Activated T-helper 17 cell treated with anti-CD3 and anti-CD28 coated beads, Interleukin-2, amount 50 U/mL, for 72 hours (primary cell): ENCODE measurements at regions not wholly inside any gene's neighbourhood (a gene's known extent, or its start where the extent isn't known, plus 50 kb on each side); places are given as distances from the start of the nearest gene placed in this dataset.

Experiments
- ATAC-seq: fragments of 150-1000 bp; cut with Tn5 transposase; replicated peaks from 2 replicates; pipeline ENCODE4 v1.10.0; 2021; ENCODE audit warnings: mild to moderate bottlenecking, moderate library complexity
- H3K27ac Mint-ChIP-seq: one replicate; pipeline ENCODE4 v1.8.0; 2022; ENCODE audit warnings: mixed read lengths
- H3K27me3 Mint-ChIP-seq: one replicate; pipeline ENCODE4 v1.8.0; 2022; ENCODE audit warnings: mixed read lengths
- H3K36me3 Mint-ChIP-seq: one replicate; pipeline ENCODE4 v1.8.0; 2022; ENCODE audit warnings: low read depth, mild to moderate bottlenecking, mixed read lengths
- H3K4me1 Mint-ChIP-seq: one replicate; pipeline ENCODE4 v1.8.0; 2022; ENCODE audit warnings: mixed read lengths
- H3K4me3 Mint-ChIP-seq: one replicate; pipeline ENCODE4 v1.8.0; 2022; ENCODE audit warnings: mild to moderate bottlenecking, mixed read lengths
- H3K9me3 Mint-ChIP-seq: one replicate; pipeline ENCODE4 v1.8.0; 2022; ENCODE audit warnings: mixed read lengths

DNA sequence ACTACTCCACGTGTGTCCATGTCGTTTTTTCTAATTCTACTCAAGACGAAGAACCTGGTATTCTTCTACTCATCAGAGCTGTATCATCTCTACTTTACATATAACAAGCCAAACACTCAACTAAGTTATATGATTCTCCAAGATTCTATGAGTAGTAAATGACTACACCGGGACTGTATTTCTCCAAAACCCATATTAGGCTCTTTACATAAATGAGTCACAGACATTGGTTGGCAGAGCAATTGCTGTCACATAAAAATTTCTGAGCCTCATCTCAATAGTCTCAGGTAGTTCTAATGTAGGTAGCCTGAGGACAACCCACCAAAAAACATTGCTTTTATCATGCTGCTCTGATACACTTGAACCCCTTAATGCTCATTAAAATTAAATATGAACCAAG, 1092.3 kb upstream of the NXPH2 start:
- Mint-ChIP-seq H3K27me3 (no peaks in the 10 kb centered on the region), H3K4me1 (no peaks in the 10 kb centered on the region), H3K36me3 (no peaks in the 10 kb centered on the region), H3K27ac (no peak overlapping the region), H3K4me3 (no peak overlapping the region), H3K9me3 (peaks cover 18% of the 10 kb centered on the region)
- ATAC-seq = no peak

DNA sequence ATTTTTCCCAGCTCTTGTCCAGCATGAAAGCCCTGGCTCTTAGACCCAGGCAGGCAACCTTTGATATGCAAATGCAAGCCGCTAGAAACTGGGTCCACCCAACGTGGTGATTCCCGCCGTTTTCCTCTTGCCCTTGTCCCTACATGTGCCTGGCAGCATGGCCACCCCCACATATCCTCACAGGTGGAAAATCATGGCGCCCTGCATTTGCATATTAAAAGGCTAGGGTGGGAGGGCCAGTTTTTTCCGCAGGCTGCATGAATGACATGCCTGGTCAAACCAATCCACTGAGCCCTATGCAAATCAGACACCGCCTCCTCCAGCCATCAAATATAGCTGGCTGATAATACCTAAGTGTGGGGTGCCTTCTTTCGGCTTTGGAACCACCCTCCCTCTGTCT, 1091.8 kb upstream of the NXPH2 start:
- Mint-ChIP-seq H3K27ac (no peak overlapping the region), H3K4me1 (no peaks in the 10 kb centered on the region)

DNA sequence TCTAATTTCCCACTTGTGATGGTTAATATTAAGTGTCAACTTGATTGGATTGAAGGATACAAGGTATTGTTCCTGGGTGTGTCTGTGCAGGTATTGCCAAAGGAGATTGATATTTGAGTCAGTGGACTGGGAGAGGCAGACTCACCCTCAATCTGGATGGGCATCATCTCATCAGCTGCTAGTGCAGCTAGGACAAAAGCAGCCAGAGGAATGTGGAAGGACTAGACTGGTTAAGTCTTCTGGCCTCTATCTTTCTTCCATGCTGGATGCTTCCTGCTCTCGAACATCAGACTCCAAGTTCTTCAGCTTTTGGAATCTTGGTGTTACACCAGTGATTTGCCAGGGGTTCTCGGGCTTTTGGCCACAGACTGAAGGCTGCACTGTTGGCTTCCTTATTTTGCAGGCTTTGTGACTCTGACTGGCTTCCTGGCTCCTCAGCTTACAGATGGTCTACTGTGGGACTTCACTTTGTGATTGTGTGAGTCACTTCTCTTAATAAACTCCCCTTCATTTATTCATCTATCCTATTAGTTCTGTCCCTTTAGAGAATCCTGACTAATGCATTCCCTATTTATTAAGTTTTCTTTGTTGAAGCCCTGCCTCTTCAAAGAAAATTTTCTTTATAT, 1087.5 kb upstream of the NXPH2 start:
- Mint-ChIP-seq H3K27me3 (no peaks in the 10 kb centered on the region), H3K36me3 (no peaks in the 10 kb centered on the region), H3K4me3 (no peak overlapping the region), H3K4me1 (no peaks in the 10 kb centered on the region), H3K27ac (no peak overlapping the region), H3K9me3 (peaks cover 24% of the 10 kb centered on the region)
- no peak for ATAC-seq

More for the DNA sequence above, 1091.8 kb upstream of the NXPH2 start:
- Mint-ChIP-seq H3K36me3 (no peaks in the 10 kb centered on the region), H3K27me3 (no peaks in the 10 kb centered on the region), H3K9me3 (peaks cover 17% of the 10 kb centered on the region), H3K4me3 (no peak overlapping the region)
- ATAC-seq = no peak

DNA sequence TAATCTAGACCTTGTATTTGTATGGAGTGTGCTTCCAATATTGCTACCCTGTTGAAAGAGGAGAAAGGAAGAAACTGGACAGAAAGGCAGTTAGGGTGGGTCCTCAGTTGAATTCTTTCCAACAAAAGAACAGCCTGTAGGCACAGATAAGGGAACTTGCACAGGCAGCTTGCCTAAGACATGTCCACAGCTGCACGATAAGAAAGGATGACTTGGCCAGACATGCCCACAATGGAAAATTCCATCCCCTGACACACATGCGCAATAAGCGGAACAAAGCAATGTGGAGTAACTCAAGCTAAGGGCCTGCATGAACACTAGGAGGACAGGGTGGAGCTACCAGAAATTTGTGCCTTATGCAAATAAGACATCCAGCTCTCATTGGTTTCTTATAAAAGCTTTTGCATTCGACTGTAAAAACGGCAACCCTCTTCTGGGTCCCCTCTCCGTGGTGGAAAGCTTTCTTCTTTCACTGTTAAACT, 1084.7 kb upstream of the NXPH2 start:
- ATAC-seq = no peak
- Mint-ChIP-seq H3K4me1 (no peaks in the 10 kb centered on the region), H3K4me3 (no peak overlapping the region), H3K27me3 (no peaks in the 10 kb centered on the region), H3K9me3 (peaks cover 26% of the 10 kb centered on the region), H3K36me3 (no peaks in the 10 kb centered on the region), H3K27ac (no peak overlapping the region)

DNA sequence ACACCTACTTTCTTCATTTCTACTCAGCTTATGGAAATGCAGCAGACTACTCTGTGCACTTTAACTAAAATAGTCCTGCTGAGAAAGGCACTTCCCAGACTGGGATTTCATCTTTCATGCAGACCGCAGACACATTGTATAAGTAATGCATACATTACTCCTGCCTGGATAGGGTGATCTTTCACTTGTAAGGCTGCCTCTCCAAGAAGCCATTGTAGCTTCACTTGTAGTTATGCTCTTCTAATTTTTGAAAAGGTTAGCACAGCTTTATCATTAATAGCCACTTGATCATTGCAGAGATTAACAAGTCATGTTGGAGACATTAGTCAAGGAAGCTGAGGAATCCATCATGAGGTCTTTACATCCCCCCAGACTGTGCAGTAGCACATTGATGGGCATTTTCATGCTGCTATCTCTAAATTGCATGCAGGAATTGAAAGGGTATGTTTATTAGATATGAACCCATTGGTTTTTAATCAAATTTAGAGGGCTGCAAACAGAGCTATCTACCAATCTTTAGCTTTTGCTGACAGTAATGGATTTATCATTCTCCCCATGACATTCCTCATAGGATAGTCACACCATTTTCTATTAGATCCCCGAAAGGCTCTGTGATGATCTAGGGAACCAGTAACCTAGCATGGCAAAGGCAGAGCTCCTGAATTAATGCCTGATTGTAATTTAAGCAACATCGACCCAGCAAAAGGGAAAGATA, 1074.7 kb upstream of the NXPH2 start:
- H3K36me3 Mint-ChIP-seq = no peaks in the 10 kb centered on the region
- H3K27ac Mint-ChIP-seq = no peak overlapping the region
- no peaks in the 10 kb centered on the region for H3K27me3 Mint-ChIP-seq
- ATAC-seq = no peak
- H3K9me3 Mint-ChIP-seq = peaks cover 19% of the 10 kb centered on the region
- H3K4me3 Mint-ChIP-seq = no peak overlapping the region
- no peaks in the 10 kb centered on the region for H3K4me1 Mint-ChIP-seq

DNA sequence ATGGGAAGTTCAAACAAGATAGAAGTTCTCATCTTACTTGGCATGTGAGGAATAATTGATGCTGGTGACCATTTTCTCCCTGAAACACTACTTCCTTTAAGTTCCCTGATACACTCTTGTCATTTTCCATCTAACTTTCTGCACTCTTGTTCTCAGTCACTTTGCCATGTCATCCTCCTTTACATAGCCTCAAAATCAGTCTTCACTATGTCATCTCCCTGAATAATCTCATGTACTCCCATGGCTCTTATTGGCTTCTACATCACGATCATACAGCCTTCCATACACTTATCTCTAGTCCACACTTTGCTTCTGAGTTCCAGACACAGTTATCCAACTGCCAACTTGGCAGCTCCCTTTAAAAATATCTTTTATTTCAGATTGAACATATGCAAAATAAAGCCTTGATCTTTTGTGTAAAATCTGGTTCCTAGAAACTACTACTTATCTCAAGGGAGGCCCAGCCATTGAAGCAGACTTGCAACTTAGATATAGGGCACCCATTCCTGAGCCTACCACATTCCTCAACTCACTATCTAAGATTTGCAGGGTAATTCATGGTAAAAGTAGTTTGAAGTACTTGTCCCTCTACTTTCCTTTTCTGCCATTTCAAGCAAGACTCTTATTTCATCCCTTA, 1070.2 kb upstream of the NXPH2 start:
- H3K9me3 Mint-ChIP-seq = peaks cover 18% of the 10 kb centered on the region
- H3K27ac Mint-ChIP-seq = no peak overlapping the region
- H3K4me1 Mint-ChIP-seq = no peaks in the 10 kb centered on the region
- no peaks in the 10 kb centered on the region for H3K36me3 Mint-ChIP-seq
- H3K4me3 Mint-ChIP-seq = no peak overlapping the region
- H3K27me3 Mint-ChIP-seq = no peaks in the 10 kb centered on the region
- no peak for ATAC-seq

DNA sequence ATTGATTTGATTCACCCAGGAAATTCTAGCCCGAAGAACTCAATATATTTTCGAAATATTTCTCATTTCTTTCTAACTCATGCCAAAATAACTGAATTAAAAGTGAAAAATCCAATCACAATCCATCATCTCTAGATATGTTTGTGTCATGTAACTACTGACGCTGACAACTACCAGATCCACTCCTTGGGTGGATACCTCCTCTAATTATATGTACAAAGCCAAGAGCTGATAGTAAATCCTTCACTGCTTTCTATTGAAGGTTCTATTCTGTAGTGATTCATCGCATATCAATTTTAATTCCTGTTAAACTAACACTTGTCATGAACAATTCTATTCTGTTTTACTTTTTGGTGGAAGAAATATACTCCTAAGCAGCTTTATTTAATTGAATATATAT, 1056.6 kb upstream of the NXPH2 start:
- H3K9me3 Mint-ChIP-seq = peaks cover 20% of the 10 kb centered on the region
- no peak overlapping the region for H3K4me3 Mint-ChIP-seq

DNA sequence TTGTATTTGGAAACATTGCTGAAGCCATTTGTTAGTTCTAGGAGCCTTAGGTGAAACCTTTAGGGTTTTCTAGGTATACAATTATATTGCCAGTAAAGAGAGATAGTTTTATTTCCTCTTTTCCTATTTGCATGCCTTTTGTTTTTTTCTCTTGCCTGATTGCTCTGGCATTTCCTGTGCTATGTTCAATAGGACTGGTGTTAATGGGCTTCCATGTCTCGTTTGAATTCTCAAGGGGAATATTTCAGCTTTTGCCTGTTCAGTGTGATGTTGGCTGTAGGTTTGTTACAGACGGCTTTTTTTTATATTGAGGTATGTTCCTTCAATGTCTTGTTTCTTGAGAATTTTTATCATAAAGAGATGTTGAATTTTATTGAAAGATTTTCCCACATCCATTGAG, 1054.9 kb upstream of the NXPH2 start:
- no peak overlapping the region for H3K4me3 Mint-ChIP-seq
- no peaks in the 10 kb centered on the region for H3K36me3 Mint-ChIP-seq
- ATAC-seq = no peak
- no peaks in the 10 kb centered on the region for H3K4me1 Mint-ChIP-seq
- H3K9me3 Mint-ChIP-seq = peaks cover 13% of the 10 kb centered on the region
- H3K27me3 Mint-ChIP-seq = no peaks in the 10 kb centered on the region
- H3K27ac Mint-ChIP-seq = no peak overlapping the region

More for the DNA sequence above, 1056.6 kb upstream of the NXPH2 start:
- Mint-ChIP-seq H3K27ac (no peak overlapping the region), H3K27me3 (no peaks in the 10 kb centered on the region), H3K36me3 (no peaks in the 10 kb centered on the region), H3K4me1 (no peaks in the 10 kb centered on the region)
- ATAC-seq = no peak

DNA sequence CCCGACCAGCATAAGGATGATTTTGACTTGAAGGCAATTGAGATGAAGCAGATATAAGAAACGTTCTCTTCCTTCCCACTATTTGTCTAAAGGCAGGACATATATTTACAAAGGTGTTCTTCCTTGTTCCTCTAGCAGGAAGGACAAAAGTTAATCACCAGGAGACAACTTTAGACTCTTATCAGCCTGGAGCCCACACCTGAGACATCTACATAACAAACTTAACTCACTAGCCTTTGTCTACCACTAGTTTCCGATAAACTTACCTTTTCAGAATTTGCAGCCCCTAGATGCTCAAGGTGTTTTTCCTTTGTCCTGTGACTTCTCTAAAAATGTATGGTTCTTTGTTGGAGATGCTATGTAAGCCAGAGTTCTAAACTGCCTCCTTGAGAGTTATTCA, 1047.8 kb upstream of the NXPH2 start:
- no peaks in the 10 kb centered on the region for H3K4me1 Mint-ChIP-seq
- no peak overlapping the region for H3K4me3 Mint-ChIP-seq
- no peaks in the 10 kb centered on the region for H3K36me3 Mint-ChIP-seq
- peaks cover 4% of the 10 kb centered on the region for H3K9me3 Mint-ChIP-seq
- ATAC-seq = no peak
- H3K27me3 Mint-ChIP-seq = no peaks in the 10 kb centered on the region
- H3K27ac Mint-ChIP-seq = no peak overlapping the region

DNA sequence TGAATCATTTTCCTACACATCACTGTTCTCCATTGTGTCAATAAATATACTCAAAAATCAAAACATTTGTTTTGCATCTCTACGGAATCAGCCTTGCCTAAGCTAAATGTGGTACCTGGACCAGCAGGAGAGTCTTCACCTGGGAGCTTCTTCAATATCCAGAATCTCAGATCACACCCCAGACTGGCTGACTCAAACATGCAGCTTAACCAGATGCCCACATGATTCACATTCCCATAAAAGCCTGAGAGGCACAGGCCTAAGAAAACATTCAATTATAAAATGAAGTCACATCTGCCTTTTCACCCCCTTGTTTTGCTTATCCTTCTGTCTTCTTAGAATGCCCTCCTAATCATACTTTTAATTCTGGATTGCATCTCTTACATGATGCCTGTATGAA, 1045.5 kb upstream of the NXPH2 start:
- Mint-ChIP-seq H3K9me3 (peaks cover 10% of the 10 kb centered on the region), H3K27me3 (no peaks in the 10 kb centered on the region), H3K4me1 (no peaks in the 10 kb centered on the region), H3K4me3 (no peak overlapping the region), H3K27ac (no peak overlapping the region), H3K36me3 (no peaks in the 10 kb centered on the region)
- ATAC-seq = no peak

DNA sequence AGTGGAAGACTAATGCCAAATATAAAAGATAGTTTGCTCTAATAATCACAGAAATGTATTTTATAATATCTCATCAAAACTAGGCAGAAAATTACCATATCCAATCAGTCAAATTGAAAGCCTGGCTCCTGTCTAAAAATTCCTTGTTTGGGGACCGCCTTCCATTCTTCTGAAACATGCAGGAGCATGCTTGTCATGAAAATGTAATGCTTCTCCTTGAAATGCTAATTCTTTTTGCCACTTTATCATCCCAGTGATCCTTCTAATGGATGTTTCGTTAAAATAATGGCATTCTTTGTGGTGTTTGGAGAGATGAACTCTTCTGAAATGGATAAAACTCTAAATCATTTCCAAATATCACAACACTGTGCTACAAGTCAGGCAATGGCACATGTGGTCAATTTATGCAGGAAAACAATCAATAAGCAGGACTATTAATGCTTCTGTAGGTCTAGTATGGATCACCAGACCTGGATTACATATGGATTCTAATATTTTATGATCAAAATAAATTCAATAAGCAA, 1039.1 kb upstream of the NXPH2 start:
- ATAC-seq = no peak
- H3K4me3 Mint-ChIP-seq = no peak overlapping the region
- H3K36me3 Mint-ChIP-seq = no peaks in the 10 kb centered on the region
- H3K9me3 Mint-ChIP-seq = peaks cover 6% of the 10 kb centered on the region
- no peaks in the 10 kb centered on the region for H3K4me1 Mint-ChIP-seq
- no peaks in the 10 kb centered on the region for H3K27me3 Mint-ChIP-seq
- H3K27ac Mint-ChIP-seq = no peak overlapping the region

DNA sequence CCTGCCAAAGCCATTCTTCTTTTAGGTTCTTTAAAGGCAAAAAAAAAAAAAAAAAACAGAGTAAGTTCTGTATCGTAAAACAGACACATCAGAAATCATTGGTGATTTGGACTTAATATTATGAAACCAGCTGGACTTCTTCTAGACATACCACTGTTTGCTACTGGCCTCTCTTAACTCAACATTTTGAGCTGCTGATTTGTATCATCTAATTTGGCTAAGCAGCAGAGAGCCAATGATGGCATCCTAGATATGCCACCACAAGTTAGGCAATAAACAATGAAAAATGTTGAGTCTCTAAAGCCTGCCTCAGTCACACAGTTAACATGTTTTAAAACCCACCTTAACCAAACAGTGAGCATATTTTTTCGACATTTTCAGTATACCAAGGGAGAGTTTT, 1034.3 kb upstream of the NXPH2 start:
- no peak overlapping the region for H3K4me3 Mint-ChIP-seq
- H3K27me3 Mint-ChIP-seq = no peaks in the 10 kb centered on the region
- no peaks in the 10 kb centered on the region for H3K36me3 Mint-ChIP-seq
- no peak overlapping the region for H3K27ac Mint-ChIP-seq
- H3K9me3 Mint-ChIP-seq = peaks cover 6% of the 10 kb centered on the region
- ATAC-seq = no peak
- H3K4me1 Mint-ChIP-seq = no peaks in the 10 kb centered on the region

DNA sequence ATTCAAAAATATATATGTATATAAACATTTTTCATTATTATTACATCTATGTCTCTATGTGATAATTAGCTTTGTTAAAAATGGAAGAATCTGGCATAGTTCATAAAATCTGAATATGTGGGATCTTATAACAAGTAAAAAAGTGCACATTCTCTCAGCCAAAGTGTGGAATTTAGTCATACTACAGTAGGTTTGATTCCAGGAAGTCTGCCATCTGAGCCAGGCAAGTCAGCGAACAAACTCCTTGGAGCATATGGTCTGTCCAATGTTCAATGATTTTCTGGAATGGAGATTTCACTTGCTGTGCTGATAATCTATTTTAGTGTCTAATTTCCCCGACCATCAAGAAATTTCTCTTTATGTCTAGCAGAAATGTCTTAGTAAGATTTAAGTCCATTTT, 1033.2 kb upstream of the NXPH2 start:
- Mint-ChIP-seq H3K27me3 (no peaks in the 10 kb centered on the region), H3K36me3 (no peaks in the 10 kb centered on the region), H3K4me3 (no peak overlapping the region), H3K9me3 (peaks cover 6% of the 10 kb centered on the region), H3K27ac (no peak overlapping the region), H3K4me1 (no peaks in the 10 kb centered on the region)
- ATAC-seq = no peak

DNA sequence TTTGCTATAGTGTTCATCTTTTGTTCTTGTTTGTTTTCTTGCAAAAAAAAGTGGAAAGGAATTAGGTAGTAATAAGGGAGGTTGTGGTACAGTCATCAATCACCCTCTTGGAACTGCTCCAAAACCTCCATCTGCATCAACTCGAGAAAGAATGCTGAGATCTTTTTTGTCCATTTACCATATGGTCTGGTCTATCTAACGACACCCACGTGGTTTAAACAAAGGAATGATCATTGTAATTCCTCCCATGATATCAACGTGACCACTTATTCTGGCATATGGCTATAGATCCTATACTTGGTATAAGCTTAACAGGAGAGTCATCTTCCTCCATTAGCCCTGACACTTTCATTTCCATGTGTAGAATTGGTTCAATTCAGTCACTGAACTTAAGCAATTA, 1025.3 kb upstream of the NXPH2 start:
- Mint-ChIP-seq H3K36me3 (no peaks in the 10 kb centered on the region), H3K4me3 (no peak overlapping the region), H3K27me3 (no peaks in the 10 kb centered on the region), H3K9me3 (peaks cover 10% of the 10 kb centered on the region), H3K27ac (no peak overlapping the region), H3K4me1 (no peaks in the 10 kb centered on the region)
- ATAC-seq = no peak

DNA sequence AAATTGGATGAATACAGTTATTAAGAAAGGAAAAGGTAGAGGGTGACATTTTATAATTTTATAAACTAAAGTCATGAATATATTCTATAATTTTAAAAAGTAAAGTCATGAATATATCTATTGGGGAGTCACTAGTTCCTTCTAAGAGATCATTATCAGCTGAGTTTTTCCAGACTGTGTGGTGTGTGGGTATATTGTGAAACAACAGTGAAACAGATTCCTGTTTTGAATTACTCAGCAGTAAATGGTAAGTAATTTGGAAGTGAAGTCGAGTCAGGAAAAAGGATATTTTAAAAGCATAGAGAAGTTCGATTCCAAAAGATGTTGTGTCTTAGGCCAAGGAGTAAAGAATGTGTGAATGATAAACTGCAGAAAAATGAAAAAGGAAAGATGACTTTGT, 1018.2 kb upstream of the NXPH2 start:
- Mint-ChIP-seq H3K4me3 (no peak overlapping the region), H3K9me3 (peaks cover 23% of the 10 kb centered on the region), H3K36me3 (no peaks in the 10 kb centered on the region), H3K4me1 (no peaks in the 10 kb centered on the region), H3K27ac (no peak overlapping the region), H3K27me3 (no peaks in the 10 kb centered on the region)
- no peak for ATAC-seq
